ENCODE measurements at regions not wholly inside any gene's neighbourhood (a gene's known extent, or its start where the extent isn't known, plus 50 kb on each side); places are given as distances from the start of the nearest gene placed in this dataset.
"Not testable (repeated sequence)": the region's sequence is repeated elsewhere in the genome, so short reads cannot be mapped to it uniquely, and the experiment has no call there.

- TF ChIP-seq YY1 (IDR thresholded peaks at IDR 0.05; ENCODE audit: insufficient read depth, insufficient read length); ZNF274 (IDR thresholded peaks at IDR 0.05; ENCODE audit: low read depth, low read length): not testable (repeated sequence)
Observed at GRCh38 chr2:8603356-8603755, 78.5 kb upstream of the ID2 start.

Data from NT2/D1 (cell line).